Spleen (tissue), 7 donors: ENCODE measurements at regions not wholly inside any gene's neighbourhood (a gene's known extent, or its start where the extent isn't known, plus 50 kb on each side); places are given as distances from the start of the nearest gene placed in this dataset.

Source experiments
- POLR2A ChIP-seq, 3 donors: fragments of 450-650 bp; IDR thresholded peaks; one replicate each; pipeline ENCODE4 v1.5.1; 2017; ENCODE audit warnings: antibody characterized with exemption in 3 of 3, mild to moderate bottlenecking in 1 of 3
- POLR2AphosphoS5 ChIP-seq, 3 donors: sonication (generic); formaldehyde crosslinking; IDR thresholded peaks; one replicate each; pipeline ENCODE4 v1.5.1; 2017; ENCODE audit warnings: antibody characterized with exemption in 3 of 3
- TF ChIP-seq, protein P1 (sequence below), 11 experiments: fragments of 200-600 bp in 7 of 11; fragments of 450-650 bp in 4 of 11; sonication (generic) in 4 of 11; IDR thresholded peaks in 8 of 11; conservative IDR thresholded peaks in 3 of 11; 1 replicate in 7 of 11; 2 replicates in 4 of 11; pipeline versions ENCODE4 v1.4.0 to v1.8.0; 2016 to 2021; ENCODE audit warnings: antibody characterized with exemption in 11 of 11, inconsistent platforms in 4 of 11, mild to moderate bottlenecking in 1 of 11
- donor health status: DM: no; HTN: no; CAD: no; lungs with moderate emphysema.
- donor health status: DM: no; HTN: no; CAD: no.
- donor health status: DM: no; HTN: no; CAD: no.

DNA sequence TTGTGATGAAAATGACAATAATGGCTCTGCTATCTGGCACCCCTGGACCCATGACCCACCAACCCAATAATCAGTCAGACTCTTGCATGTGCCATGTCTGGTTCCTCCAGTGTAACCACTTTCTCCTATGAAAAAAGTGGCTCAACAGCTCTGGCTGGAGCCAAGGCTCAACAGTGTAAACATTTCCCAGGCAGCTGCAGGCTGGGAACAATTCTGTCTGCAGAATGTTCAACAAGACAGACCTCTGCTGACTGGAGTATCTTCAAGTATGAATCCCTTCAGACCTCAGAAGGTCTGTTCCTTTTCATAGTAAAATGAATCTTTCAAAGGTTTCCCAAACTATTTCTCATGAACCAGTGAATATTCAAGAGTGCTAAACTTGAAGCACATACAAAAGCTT, 410.1 kb upstream of the HTR2A start:
- TF ChIP-seq POLR2A (IDR thresholded peaks at IDR 0.05): no peak
- TF ChIP-seq, protein P1, sequence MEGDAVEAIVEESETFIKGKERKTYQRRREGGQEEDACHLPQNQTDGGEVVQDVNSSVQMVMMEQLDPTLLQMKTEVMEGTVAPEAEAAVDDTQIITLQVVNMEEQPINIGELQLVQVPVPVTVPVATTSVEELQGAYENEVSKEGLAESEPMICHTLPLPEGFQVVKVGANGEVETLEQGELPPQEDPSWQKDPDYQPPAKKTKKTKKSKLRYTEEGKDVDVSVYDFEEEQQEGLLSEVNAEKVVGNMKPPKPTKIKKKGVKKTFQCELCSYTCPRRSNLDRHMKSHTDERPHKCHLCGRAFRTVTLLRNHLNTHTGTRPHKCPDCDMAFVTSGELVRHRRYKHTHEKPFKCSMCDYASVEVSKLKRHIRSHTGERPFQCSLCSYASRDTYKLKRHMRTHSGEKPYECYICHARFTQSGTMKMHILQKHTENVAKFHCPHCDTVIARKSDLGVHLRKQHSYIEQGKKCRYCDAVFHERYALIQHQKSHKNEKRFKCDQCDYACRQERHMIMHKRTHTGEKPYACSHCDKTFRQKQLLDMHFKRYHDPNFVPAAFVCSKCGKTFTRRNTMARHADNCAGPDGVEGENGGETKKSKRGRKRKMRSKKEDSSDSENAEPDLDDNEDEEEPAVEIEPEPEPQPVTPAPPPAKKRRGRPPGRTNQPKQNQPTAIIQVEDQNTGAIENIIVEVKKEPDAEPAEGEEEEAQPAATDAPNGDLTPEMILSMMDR (IDR thresholded peaks at IDR 0.05 in 8 of 11, conservative IDR thresholded peaks at IDR 0.05 in 3 of 11): no peak
- no peak for TF ChIP-seq POLR2AphosphoS5 (IDR thresholded peaks at IDR 0.05)
